Right lobe of liver (tissue), 6 donors: ENCODE measurements at regions not wholly inside any gene's neighbourhood (a gene's known extent, or its start where the extent isn't known, plus 50 kb on each side); places are given as distances from the start of the nearest gene placed in this dataset.

Source experiments
- ATAC-seq, 4 donors: fragments of 200-7000 bp; cut with Tn5 transposase; one replicate each; pipeline ENCODE4 v1.9.1; 2020; ENCODE audit warnings: mild to moderate bottlenecking in 4 of 4, moderate library complexity in 4 of 4
- DNase-seq, 3 donors: peaks; one replicate each; pipeline ENCODE4 v3.0.0-alpha.2; 2020
- H3K27ac ChIP-seq, 3 donors: fragments of 200-600 bp; one replicate each; pipeline ENCODE4 v1.8.0; 2022
- H3K27me3 ChIP-seq, 2 donors: fragments of 200-600 bp; one replicate each; pipeline ENCODE4 v1.8.0; 2022
- H3K36me3 ChIP-seq, 4 donors: fragments of 200-600 bp; sonication (generic) in 1 of 4; one replicate each; pipeline versions ENCODE4 v1.5.1 to v1.8.0; 2017 to 2022; ENCODE audit warnings: control low read depth in 1 of 4
- H3K4me1 ChIP-seq, 4 donors: fragments of 200-600 bp; sonication (generic) in 1 of 4; one replicate each; pipeline versions ENCODE4 v1.5.1 to v1.8.0; 2017 to 2022; ENCODE audit warnings: control low read depth in 1 of 4
- H3K4me3 ChIP-seq, 3 donors: fragments of 200-600 bp; one replicate each; pipeline ENCODE4 v1.8.0; 2022
- H3K9me3 ChIP-seq, 4 donors: fragments of 200-600 bp; sonication (generic) in 1 of 4; one replicate each; pipeline versions ENCODE4 v1.5.1 to v1.8.0; 2017 to 2022; ENCODE audit warnings: control low read depth in 1 of 4
- CTCF ChIP-seq, 4 donors: fragments of 200-600 bp in 3 of 4; fragments of 450-650 bp in 1 of 4; IDR thresholded peaks; one replicate each; pipeline versions ENCODE4 v1.5.1 to v1.8.0; 2016 to 2022; ENCODE audit warnings: antibody characterized with exemption in 4 of 4, mild to moderate bottlenecking in 2 of 4
- POLR2A ChIP-seq: fragments of 450-650 bp; IDR thresholded peaks from one replicate; pipeline ENCODE4 v1.6.1; 2017; ENCODE audit warnings: antibody characterized with exemption, mild to moderate bottlenecking
- WGBS: methylation state at CpG from one replicate; pipeline ENCODE4 v1.1.6; 2018; ENCODE audit warnings: low coverage, low lambda C conversion rate; ENCODE audit not compliant: insufficient coverage; ENCODE audit errors: missing lambda C conversion rate; 5-methylcytosine and 5-hydroxymethylcytosine counted together
- intact Hi-C, 2 donors: fragments of 100-400 bp; cut with DNase I; formaldehyde crosslinking; loops; one replicate each; pipeline versions ENCODE4 v1.11.2 to v1.14.1; 2022
- donor health status: DM: no; HTN: yes; CAD: no.
- donor health status: DM: no; HTN: no; CAD: no.
- donor health status: DM: no; HTN: no; CAD: no.
- donor health status: DM: no; HTN: yes; CAD: no.
- donor health status: DM: no; HTN: yes; CAD: no.

- TF ChIP-seq CTCF (IDR thresholded peaks at IDR 0.05) (no peak), POLR2A (no peak)
- DNase-seq (no peak), ATAC-seq (no peak)
- Histone ChIP-seq H3K9me3 (no peaks in the 10 kb centered on the region), H3K4me3 (no peak overlapping the region), H3K36me3 (no peaks in the 10 kb centered on the region), H3K27ac (no peak overlapping the region), H3K4me1 (no peaks in the 10 kb centered on the region), H3K27me3 (no peaks in the 10 kb centered on the region)
- intact Hi-C loops = no loop called here
- 62% methylated on average over 3 of the region's 3 CpGs for WGBS
These were observed 154.3 kb upstream of the CXCL12 start for GRCh38 chr10:44539178-44539577.

GRCh38 chr10:44552726-44553125 lies 167.8 kb upstream of the CXCL12 start:
- Histone ChIP-seq H3K9me3 (no peaks in the 10 kb centered on the region), H3K4me1 (no peaks in the 10 kb centered on the region), H3K4me3 (no peak overlapping the region), H3K27me3 (no peaks in the 10 kb centered on the region), H3K36me3 (no peaks in the 10 kb centered on the region), H3K27ac (no peak overlapping the region)
- intact Hi-C loops = no loop called here
- DNase-seq (no peak), ATAC-seq (no peak)
- no peak for TF ChIP-seq CTCF (IDR thresholded peaks at IDR 0.05)
- no peak for TF ChIP-seq POLR2A
- 55% methylated on average over 8 of the region's 8 CpGs for WGBS

GRCh38 chr10:44557596-44558191 lies 172.8 kb upstream of the CXCL12 start:
- no peaks in the 10 kb centered on the region for H3K36me3 ChIP-seq
- H3K4me3 ChIP-seq = no peak overlapping the region
- H3K27ac ChIP-seq = no peak overlapping the region
- no peak for DNase-seq
- H3K27me3 ChIP-seq = no peaks in the 10 kb centered on the region
- H3K9me3 ChIP-seq = no peaks in the 10 kb centered on the region
- ATAC-seq = no peak
- 55% methylated on average over 4 of the region's 7 CpGs for WGBS
- intact Hi-C loops = no loop called here
- TF ChIP-seq CTCF (IDR thresholded peaks at IDR 0.05) = no peak
- TF ChIP-seq POLR2A = no peak
- no peaks in the 10 kb centered on the region for H3K4me1 ChIP-seq

- no peaks in the 10 kb centered on the region for H3K9me3 ChIP-seq
These were observed 173.6 kb upstream of the CXCL12 start for GRCh38 chr10:44558521-44558920.

More at GRCh38 chr10:44558521-44558920, 173.6 kb upstream of the CXCL12 start:
- H3K4me1 ChIP-seq = no peaks in the 10 kb centered on the region
- no peaks in the 10 kb centered on the region for H3K36me3 ChIP-seq
- H3K4me3 ChIP-seq = no peak overlapping the region
- no peak for TF ChIP-seq POLR2A
- TF ChIP-seq CTCF (IDR thresholded peaks at IDR 0.05) = no peak
- DNase-seq (no peak), ATAC-seq (no peak)
- H3K27me3 ChIP-seq = no peaks in the 10 kb centered on the region
- intact Hi-C loops = no loop called here
- no peak overlapping the region for H3K27ac ChIP-seq
